Ovary (tissue), 7 donors: ENCODE measurements at regions not wholly inside any gene's neighbourhood (a gene's known extent, or its start where the extent isn't known, plus 50 kb on each side); places are given as distances from the start of the nearest gene placed in this dataset.

ENCODE experiments used
- DNase-seq, 5 donors: peaks; one replicate each; pipeline ENCODE4 v3.0.0-alpha.2; 2019 to 2020
- H3K27ac ChIP-seq, 2 donors: fragments of 200-600 bp; one replicate each; pipeline versions ENCODE4 v1.5.1 to v1.8.0; 2019 to 2022
- H3K27me3 ChIP-seq: fragments of 200-600 bp; one replicate; pipeline ENCODE4 v1.8.0; 2022
- H3K36me3 ChIP-seq: fragments of 200-600 bp; sonication (generic); one replicate; pipeline ENCODE4 v1.5.1; 2019
- H3K4me1 ChIP-seq: one replicate; pipeline ENCODE4 v1.8.1; 2013; ENCODE audit warnings: mild to moderate bottlenecking, moderate library complexity; ENCODE audit not compliant: insufficient read depth
- H3K4me3 ChIP-seq: fragments of 200-600 bp; sonication (generic); one replicate; pipeline ENCODE4 v1.5.1; 2017
- H3K9me3 ChIP-seq, 2 donors: fragments of 200-600 bp in 1 of 2; sonication (generic) in 1 of 2; one replicate each; pipeline versions ENCODE4 v1.5.1 to v1.8.1; 2013 to 2019; ENCODE audit warnings: mild to moderate bottlenecking in 1 of 2, moderate library complexity in 1 of 2
- CTCF ChIP-seq, 3 donors: fragments of 450-650 bp in 2 of 3; fragments of 200-600 bp in 1 of 3; IDR thresholded peaks; one replicate each; pipeline versions ENCODE4 v1.5.1 to v1.8.0; 2016 to 2022; ENCODE audit warnings: antibody characterized with exemption in 3 of 3, mild to moderate bottlenecking in 1 of 3
- EP300 ChIP-seq: sonication (generic); formaldehyde crosslinking; IDR thresholded peaks from one replicate; pipeline ENCODE4 v1.6.1; 2017; ENCODE audit warnings: antibody characterized with exemption
- POLR2A ChIP-seq: fragments of 450-650 bp; IDR thresholded peaks from one replicate; pipeline ENCODE4 v1.6.1; 2017; ENCODE audit warnings: antibody characterized with exemption, mild to moderate bottlenecking, moderate library complexity
- WGBS, 3 donors: extraction: QIAGEN DNeasy Blood & Tissue Kit in 1 of 3; methylation state at CpG; one replicate each; pipeline versions ENCODE4 v1.1.5 to v1.1.7; 2013 to 2017; 5-methylcytosine and 5-hydroxymethylcytosine counted together
- intact Hi-C, 4 donors: fragments of 100-400 bp; cut with DNase I; formaldehyde crosslinking; loops; one replicate each; pipeline versions ENCODE4 v1.11.0 to v1.15.1; 2022 to 2023
- donor health status: DM: no; HTN: no; CAD: no; lungs with moderate emphysema.
- donor health status: DM: no; HTN: no; CAD: no.
- donor health status: Bipolar disorder and iron deficiency.
- donor health status: DM: no; HTN: no; CAD: no.
- donor health status: DM: yes; HTN: yes; CAD: no.

DNA sequence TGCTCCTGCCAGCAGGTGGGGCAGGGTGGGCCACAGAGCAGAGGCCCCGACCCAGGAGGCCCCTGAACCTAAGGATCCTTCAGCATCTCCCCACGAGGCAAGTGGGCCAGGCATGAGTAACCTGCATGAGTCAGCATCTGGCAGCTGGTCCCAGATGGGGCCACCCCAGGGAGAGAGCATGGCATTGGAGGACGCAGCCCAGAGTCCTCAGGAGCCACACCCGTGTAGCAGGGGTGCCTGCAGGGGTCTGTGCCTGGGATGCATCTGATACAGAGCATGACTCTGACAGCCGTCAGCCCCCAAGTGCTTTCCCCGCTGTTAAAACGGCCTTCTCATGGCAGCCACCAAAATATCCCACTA is 185.6 kb upstream of the SALL3 start:
- WGBS, 3 donors = 62 to 76% (median 63%) methylated on average over 7 of the region's 7 CpGs
- DNase-seq = no peak
- no peak for TF ChIP-seq EP300
- no peak for TF ChIP-seq CTCF (IDR thresholded peaks at IDR 0.05)
- no peak for TF ChIP-seq POLR2A

GRCh38 chr18:78796693-78797455 is 182.7 kb upstream of the SALL3 start:
- H3K4me1 ChIP-seq = no peaks in the 10 kb centered on the region
- intact Hi-C loops = no loop called here
- no peak overlapping the region for H3K27ac ChIP-seq
- no peak for DNase-seq
- 92 to 94% (median 93%) methylated on average over 67 of the region's 67 CpGs for WGBS, 3 donors
- no peaks in the 10 kb centered on the region for H3K27me3 ChIP-seq
- TF ChIP-seq CTCF (IDR thresholded peaks at IDR 0.05) = no peak
- no peak for TF ChIP-seq EP300
- no peak for TF ChIP-seq POLR2A
- H3K36me3 ChIP-seq = no peaks in the 10 kb centered on the region
- no peak overlapping the region for H3K4me3 ChIP-seq
- no peaks in the 10 kb centered on the region for H3K9me3 ChIP-seq

More for the DNA sequence above, 185.6 kb upstream of the SALL3 start:
- Histone ChIP-seq H3K4me3 (no peak overlapping the region), H3K4me1 (no peaks in the 10 kb centered on the region), H3K36me3 (no peaks in the 10 kb centered on the region), H3K9me3 (no peaks in the 10 kb centered on the region), H3K27ac (no peak overlapping the region), H3K27me3 (no peaks in the 10 kb centered on the region)
- intact Hi-C loops = no loop called here

DNA sequence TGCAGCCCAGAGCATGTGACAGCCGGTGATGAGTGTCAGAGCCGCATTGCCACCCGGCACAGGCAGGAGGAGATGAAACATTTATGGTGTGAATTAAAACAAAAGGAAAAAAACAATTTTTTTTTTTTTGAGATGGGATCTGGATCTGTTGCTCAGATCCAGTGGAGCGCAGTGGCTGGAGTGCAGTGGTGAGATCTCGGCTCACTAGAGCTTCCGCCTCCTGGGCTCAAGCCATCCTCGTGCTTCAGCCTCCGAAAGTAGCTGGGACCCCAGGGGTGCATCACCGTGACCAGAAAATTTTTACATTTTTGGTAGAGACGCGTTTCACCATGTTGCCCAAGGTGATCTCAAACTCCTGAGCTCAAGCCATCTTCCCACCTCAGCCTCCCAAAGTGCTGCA is 182.1 kb upstream of the SALL3 start:
- no peak overlapping the region for H3K27ac ChIP-seq

DNA sequence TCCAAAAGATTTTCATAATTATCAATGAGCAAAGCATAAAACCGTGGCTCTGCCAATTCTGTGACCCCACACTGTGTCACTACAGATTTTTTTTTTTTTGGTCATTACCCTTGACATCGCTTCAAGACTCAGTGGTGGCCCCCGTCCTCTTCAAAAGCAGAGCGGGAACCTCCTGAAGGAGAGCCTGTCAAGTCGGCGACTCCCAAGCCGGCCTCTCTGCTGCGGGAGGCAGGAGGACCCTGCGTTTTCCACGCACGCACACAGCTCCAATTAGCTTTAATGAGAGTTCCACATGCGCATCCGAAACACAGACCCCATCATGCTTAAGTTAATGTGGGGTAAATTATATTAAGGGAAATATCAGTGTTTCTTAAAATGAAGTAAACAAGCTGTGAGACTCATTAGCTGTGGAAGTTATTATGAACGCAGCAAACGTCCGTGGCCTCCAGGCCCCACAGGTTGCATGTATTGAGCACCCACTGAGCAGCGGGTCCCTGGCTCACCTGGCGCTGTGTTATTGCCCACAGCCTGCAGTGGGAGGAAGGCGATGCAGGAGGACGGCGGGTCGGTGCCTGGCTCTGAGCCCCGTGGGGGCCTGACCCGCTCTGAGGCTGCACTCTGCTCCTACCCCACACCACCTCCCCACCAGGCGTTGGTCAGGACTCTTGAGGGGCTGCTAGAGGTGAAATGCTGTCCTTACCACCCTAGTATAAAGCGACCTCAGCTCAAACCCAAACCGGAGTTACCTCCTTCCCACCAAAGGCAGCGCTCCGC is 181.0 kb upstream of the SALL3 start:
- WGBS, 3 donors = 66 to 73% (median 73%) methylated on average over 29 of the region's 29 CpGs
- Histone ChIP-seq H3K36me3 (no peaks in the 10 kb centered on the region), H3K27me3 (no peaks in the 10 kb centered on the region), H3K4me1 (no peaks in the 10 kb centered on the region), H3K4me3 (no peak overlapping the region), H3K27ac (no peak overlapping the region), H3K9me3 (no peaks in the 10 kb centered on the region)
- TF ChIP-seq CTCF (IDR thresholded peaks at IDR 0.05) (no peak), EP300 (no peak)
- DNase-seq = no peak
- intact Hi-C loops = no loop called here

More for the DNA sequence above, 182.1 kb upstream of the SALL3 start:
- H3K4me3 ChIP-seq = no peak overlapping the region
- intact Hi-C loops = no loop called here
- no peaks in the 10 kb centered on the region for H3K27me3 ChIP-seq
- no peaks in the 10 kb centered on the region for H3K36me3 ChIP-seq
- no peaks in the 10 kb centered on the region for H3K9me3 ChIP-seq
- no peak for TF ChIP-seq POLR2A
- TF ChIP-seq EP300 = no peak
- TF ChIP-seq CTCF (IDR thresholded peaks at IDR 0.05) = no peak
- DNase-seq = no peak
- 88 to 94% (median 94%) methylated on average over 11 of the region's 11 CpGs for WGBS, 3 donors
- no peaks in the 10 kb centered on the region for H3K4me1 ChIP-seq
